ENCODE measurements at regions not wholly inside any gene's neighbourhood (a gene's known extent, or its start where the extent isn't known, plus 50 kb on each side); places are given as distances from the start of the nearest gene placed in this dataset.
"Not testable (repeated sequence)": the region's sequence is repeated elsewhere in the genome, so short reads cannot be mapped to it uniquely, and the experiment has no call there.

DNA sequence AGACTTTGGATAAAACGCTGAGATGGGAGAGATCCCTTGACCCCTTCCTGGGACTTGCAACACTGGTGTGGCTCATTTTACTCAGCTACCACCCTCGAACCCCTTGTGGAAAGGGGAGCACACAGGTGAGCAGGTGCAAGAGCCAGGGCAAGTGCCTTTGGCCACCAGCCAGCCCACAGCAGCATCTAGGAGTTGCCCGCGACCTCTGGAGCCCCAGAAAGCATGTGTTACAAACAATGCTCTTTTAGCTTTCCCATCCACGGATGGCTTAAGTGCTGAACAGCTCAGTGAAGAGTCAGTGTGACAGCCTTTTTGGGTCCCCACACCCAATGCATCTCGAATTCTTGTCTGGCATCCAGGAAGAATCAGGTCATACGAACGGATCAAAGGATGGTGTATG is 197.8 kb downstream of the MEMO1 start:
- FAIRE-seq (no peak), DNase-seq (no peak), ATAC-seq (no peak)
- TF ChIP-seq, protein P1, sequence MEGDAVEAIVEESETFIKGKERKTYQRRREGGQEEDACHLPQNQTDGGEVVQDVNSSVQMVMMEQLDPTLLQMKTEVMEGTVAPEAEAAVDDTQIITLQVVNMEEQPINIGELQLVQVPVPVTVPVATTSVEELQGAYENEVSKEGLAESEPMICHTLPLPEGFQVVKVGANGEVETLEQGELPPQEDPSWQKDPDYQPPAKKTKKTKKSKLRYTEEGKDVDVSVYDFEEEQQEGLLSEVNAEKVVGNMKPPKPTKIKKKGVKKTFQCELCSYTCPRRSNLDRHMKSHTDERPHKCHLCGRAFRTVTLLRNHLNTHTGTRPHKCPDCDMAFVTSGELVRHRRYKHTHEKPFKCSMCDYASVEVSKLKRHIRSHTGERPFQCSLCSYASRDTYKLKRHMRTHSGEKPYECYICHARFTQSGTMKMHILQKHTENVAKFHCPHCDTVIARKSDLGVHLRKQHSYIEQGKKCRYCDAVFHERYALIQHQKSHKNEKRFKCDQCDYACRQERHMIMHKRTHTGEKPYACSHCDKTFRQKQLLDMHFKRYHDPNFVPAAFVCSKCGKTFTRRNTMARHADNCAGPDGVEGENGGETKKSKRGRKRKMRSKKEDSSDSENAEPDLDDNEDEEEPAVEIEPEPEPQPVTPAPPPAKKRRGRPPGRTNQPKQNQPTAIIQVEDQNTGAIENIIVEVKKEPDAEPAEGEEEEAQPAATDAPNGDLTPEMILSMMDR (IDR thresholded peaks at IDR 0.05): no peak
- no peaks in the 10 kb centered on the region for H3K27me3 ChIP-seq
- intact Hi-C loops (cut with DNase I): no loop called here
- H3K9me3 ChIP-seq: no peaks in the 10 kb centered on the region
- no peak overlapping the region for H3K4me3 ChIP-seq
- no peak overlapping the region for H3K27ac ChIP-seq
- H3K4me1 ChIP-seq: no peaks in the 10 kb centered on the region
- WGBS, 2 donors: 66 to 74% methylated on average over 8 of the region's 8 CpGs
- H3K36me3 ChIP-seq: no peaks in the 10 kb centered on the region

DNA sequence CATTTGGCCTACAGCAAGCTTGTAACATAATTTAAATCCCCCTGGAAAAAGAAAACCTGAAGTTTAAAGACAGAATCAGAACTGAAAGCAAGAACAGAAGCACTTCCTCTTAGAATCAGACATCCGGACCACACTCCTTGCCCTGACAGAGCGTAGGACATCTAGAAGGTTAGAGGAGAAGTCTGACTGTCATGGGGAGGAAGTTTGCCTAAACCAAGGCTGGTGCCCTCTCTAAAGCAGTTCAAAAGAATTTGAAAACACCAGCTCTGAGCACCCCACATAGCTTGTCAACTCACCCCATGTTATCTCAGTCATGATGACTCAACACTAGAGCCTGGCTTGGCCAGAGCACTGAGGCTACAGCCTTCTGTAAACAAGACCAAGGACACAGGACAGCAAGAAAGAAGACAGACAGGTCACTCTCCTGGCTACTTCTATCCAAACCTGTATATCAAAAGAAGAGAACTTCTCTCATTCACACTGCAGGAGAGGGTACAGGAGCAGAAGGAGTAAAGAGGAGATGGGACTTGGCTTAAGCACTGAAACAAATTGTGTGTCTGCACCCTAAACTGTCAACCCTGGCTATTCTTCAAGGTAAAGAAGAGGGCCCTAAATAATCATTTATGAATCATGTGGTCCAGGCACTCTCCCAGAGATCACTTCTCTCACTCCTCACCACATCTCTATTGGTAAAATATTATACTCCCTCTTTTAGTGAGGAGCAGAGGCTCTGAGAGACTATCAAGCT is 198.6 kb downstream of the MEMO1 start:
- DNase-seq (no peak), ATAC-seq (peak in 1 of 4 donors; percentile 72), FAIRE-seq (no peak)
- WGBS, 2 donors: 81 to 83% methylated on average over 2 of the region's 2 CpGs
- Histone ChIP-seq H3K27ac (no peak overlapping the region), H3K4me3 (no peak overlapping the region), H3K9me3 (no peaks in the 10 kb centered on the region), H3K4me1 (no peaks in the 10 kb centered on the region), H3K36me3 (no peaks in the 10 kb centered on the region), H3K27me3 (no peaks in the 10 kb centered on the region)
- intact Hi-C loops (cut with DNase I): no loop called here
- TF ChIP-seq, protein P1 (IDR thresholded peaks at IDR 0.05): no peak

DNA sequence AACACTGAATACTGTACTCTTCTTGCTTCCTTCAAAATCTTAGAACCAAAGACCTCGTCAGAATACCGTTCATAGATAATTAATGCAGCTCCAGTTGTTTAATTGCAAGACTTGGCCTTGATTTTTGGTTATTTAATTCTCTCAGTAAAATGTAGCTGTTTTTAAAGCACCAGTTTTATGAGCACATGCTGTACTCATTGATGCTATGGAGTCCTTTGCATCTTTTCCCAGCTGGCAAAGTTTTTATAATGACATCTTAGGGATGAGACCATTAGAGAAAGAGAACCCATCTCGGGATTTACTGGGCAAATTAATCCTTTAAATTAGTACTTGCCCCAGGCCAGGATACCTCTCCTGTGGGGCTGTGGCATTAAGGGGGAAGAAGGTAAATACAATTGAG is 199.3 kb downstream of the MEMO1 start:
- ATAC-seq (no peak), DNase-seq (no peak), FAIRE-seq (no peak)
- H3K27me3 ChIP-seq: no peaks in the 10 kb centered on the region
- intact Hi-C loops (cut with DNase I): no loop called here
- no peak overlapping the region for H3K4me3 ChIP-seq
- H3K4me1 ChIP-seq: no peaks in the 10 kb centered on the region
- no peaks in the 10 kb centered on the region for H3K36me3 ChIP-seq
- H3K27ac ChIP-seq: no peak overlapping the region
- 69 to 77% methylated on average over 3 of the region's 3 CpGs for WGBS, 2 donors
- TF ChIP-seq, protein P1 (IDR thresholded peaks at IDR 0.05): no peak
- H3K9me3 ChIP-seq: no peaks in the 10 kb centered on the region

DNA sequence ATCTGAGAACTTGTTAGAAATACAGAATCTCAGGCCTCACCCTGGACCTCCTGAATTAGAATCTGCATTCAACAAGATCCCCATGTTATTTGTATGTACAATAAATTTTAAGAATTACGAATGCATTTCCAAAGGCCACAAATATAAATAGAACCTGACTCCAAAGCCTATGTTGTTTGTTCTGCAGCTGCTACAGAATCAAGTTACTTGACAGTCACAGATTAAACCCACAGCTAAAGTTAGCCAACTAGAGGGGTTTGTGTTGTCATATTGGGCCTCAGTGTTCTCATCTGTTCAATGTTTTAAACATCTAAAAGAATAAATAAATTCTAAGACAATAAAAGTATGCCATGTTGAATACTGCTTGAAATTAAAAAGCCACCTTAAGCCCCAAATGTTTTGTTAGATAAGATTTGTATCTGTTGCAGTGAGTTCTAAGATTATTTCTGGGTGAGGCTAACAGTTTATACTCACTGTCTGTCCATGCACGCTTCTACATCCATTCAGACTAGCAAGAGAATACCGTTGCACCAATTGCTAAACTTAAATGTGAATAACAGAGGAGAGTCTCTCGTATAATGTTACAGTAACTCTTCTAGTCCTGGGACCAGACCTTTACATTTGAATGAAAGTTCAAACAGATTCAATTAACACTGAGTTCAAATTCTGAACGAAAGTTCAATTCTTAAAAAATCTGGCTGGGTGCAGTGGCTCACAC is 200.4 kb downstream of the MEMO1 start:
- ATAC-seq (no peak), DNase-seq (no peak), FAIRE-seq (no peak)
- Histone ChIP-seq H3K27ac (no peak overlapping the region), H3K36me3 (no peaks in the 10 kb centered on the region), H3K9me3 (no peaks in the 10 kb centered on the region), H3K4me3 (no peak overlapping the region), H3K27me3 (no peaks in the 10 kb centered on the region), H3K4me1 (no peaks in the 10 kb centered on the region)
- TF ChIP-seq, protein P1 (IDR thresholded peaks at IDR 0.05): no peak
- intact Hi-C loops (cut with DNase I): no loop called here
- WGBS, 2 donors: 54 to 57% methylated on average over 5 of the region's 5 CpGs

DNA sequence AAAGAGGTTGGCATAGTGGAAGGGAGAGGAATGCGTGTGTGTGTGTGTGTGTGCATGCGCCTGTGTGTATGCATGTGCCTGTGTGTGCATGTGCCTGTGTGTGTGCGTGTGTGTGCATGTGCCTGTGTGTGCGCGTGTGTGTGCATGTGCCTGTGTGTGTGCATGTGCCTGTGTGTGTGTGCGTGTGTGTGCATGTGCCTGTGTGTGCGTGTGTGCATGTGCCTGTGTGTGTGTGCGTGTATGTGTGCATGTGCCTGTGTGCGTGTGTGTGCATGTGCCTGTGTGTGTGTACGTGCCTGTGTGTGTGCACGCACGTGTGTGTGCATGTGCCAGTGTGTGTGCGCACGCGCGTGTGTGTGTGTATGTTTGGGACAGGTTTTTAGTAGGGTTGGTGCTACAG is 205.1 kb downstream of the MEMO1 start:
- H3K4me3 ChIP-seq: no peak overlapping the region
- FAIRE-seq (no peak), ATAC-seq (no peak), DNase-seq (no peak)
- H3K9me3 ChIP-seq: no peaks in the 10 kb centered on the region
- no peaks in the 10 kb centered on the region for H3K27me3 ChIP-seq
- WGBS, 2 donors: 76 to 81% methylated on average over 16 of the region's 16 CpGs
- TF ChIP-seq, protein P1 (IDR thresholded peaks at IDR 0.05): no peak
- intact Hi-C loops (cut with DNase I): no loop called here
- no peaks in the 10 kb centered on the region for H3K4me1 ChIP-seq
- H3K27ac ChIP-seq: no peak overlapping the region
- no peaks in the 10 kb centered on the region for H3K36me3 ChIP-seq

DNA sequence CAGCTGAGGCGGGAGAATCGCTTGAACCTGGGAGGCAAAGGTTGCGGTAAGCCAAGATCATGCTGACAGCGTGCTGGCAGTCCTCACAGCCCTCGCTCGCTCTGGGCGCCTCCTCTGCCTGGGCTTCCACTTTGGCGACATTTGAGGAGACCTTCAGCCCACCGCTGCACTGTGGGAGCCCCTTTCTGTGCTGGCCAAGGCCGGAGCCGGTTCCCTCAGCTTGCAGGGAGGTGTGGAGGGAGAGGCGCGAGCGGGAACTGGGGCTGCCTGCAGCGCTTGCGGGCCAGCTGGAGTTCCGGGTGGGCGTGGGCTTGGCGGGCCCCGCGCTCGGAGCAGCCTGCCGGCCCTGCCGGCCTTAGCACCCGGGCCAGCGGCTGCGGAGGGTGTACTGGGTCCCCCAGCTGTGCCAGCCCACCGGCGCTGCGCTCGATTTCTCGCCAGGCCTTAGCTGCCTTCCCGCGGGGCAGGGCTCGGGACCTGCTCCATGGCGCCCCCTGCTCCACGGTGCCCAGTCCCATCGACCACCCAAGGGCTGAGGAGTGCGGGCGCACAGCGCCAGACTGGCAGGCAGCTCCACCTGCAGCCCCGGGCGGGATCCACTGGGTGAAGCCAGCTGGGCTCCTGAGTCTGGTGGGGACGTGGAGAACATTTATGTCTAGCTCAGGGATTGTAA is 207.2 kb downstream of the MEMO1 start:
- H3K9me3 ChIP-seq; H3K4me1 ChIP-seq; H3K4me3 ChIP-seq; H3K36me3 ChIP-seq; ATAC-seq; H3K27me3 ChIP-seq; FAIRE-seq; intact Hi-C loops (cut with DNase I); H3K27ac ChIP-seq: not testable (repeated sequence)
- peak in 2 of 6 donors; percentile 10 to 66 for DNase-seq
- WGBS, 2 donors: 47 to 52% methylated on average over 30 to 44 of the region's 44 CpGs

Measured in pancreas (tissue), 10 donors.